ENCODE measurements at regions not wholly inside any gene's neighbourhood (a gene's known extent, or its start where the extent isn't known, plus 50 kb on each side); places are given as distances from the start of the nearest gene placed in this dataset.

DNA sequence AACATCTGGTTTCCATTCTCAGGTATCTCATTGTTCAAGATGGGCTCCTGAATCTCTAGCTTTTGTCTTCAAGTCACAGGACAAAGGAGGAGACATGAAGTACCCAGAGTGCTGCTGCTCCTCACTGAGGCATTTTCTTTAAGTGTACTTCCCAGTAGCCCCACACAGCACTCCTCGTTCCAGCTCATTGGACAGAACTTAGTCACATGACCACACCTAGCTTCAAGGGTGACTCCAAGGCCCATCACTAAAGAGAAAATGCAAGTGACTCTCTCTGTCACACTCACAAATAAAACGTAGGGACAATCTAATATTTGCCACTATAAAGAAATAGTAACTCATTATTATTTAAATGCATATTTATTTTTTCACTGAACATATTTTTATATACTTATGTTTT is 58.3 kb upstream of the NEUROD6 start:
- DNase-seq, result no peak

GRCh38 chr7:31407178-31407676 is 66.7 kb upstream of the NEUROD6 start:
- DNase-seq, result no peak

DNA sequence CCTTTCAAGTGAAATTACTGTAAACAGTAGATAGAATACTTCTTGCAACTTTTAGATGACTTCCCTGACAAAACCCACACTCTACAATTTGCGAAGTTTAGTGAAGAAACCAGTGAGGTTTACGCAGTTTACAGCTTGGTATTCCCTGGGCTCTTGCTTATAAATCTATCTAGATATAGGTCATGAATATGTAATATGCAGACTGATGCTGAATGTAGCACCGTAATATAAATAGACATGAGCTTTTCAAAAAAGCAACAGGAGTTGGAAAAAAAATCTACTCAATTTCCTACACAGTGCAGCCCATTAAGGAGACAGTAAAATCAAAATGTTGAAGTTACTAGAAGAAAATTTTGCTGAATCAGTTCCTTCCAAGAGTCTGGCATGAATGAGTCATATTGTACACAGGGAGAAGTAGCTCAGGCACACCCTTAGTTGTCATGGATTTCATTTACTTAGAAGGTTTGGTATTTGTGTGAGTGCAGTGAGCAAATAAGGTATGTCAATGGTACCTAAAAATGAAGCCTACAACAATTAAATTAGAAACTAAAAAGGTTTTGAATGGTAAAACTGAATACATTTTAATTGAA is 67.7 kb upstream of the NEUROD6 start:
- DNase-seq, result no peak

DNA sequence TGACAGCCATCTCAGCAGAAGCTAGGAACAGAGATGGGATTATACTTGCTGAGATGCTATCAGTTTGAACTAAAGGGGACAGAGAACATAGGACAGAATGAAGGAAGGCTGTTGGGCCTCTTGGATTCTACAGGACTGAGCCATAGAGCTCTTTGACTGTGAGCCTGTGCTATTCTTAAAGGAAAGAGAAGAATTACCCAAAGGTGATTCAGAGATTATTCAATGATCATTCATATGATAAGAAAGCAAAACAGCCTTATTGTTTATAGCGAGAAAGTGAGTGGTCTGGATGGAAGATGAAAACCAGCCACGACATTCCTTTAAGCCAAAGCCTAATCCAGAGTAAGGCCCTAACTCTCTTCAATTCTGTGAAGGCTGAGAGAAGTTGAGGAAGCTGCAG is 69.7 kb upstream of the NEUROD6 start:
- DNase-seq, result no peak

DNA sequence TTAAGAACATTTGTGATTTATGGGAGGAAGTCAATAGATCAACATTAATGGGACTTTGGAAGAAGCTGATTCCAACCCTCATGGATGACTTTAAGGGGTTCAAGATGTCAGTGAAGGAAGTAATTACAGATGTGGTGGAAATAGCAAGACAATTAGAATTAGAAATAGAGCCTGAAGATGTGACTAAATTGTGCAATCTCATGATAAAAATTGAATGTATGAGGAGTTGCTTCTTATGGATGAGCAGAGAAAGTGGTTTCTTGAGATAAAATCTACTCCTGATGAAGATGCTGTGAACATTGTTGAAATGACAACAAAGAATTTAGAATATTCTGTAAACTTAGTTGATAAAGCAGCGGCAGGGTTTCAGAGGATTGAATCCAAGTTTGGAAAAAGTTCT is 70.9 kb upstream of the NEUROD6 start:
- no peak for DNase-seq

DNA sequence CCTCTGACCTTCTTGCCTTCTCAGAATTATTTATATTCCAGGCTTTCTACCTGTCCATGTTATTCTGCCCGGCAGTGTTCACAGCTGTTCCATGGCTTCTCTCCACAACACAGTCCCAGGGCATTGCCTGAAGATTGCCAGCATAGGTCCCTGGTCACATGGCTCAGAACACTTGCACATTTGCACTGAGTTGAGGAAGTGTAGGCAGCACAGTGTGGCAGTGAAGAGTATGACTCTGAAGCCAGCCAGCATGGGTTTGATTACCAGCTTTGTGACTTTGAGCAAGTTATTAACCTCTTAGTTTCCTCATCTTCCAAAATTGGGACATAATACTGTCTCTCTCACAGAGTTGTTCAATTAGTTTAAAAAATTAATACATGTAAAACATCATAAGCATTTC is 73.2 kb upstream of the NEUROD6 start:
- DNase-seq, result no peak

- no peak for DNase-seq
Observed at GRCh38 chr7:31416381-31416870, 75.9 kb upstream of the NEUROD6 start.

- no peak for DNase-seq
Observed at GRCh38 chr7:31418928-31419327, 78.4 kb upstream of the NEUROD6 start.

DNA sequence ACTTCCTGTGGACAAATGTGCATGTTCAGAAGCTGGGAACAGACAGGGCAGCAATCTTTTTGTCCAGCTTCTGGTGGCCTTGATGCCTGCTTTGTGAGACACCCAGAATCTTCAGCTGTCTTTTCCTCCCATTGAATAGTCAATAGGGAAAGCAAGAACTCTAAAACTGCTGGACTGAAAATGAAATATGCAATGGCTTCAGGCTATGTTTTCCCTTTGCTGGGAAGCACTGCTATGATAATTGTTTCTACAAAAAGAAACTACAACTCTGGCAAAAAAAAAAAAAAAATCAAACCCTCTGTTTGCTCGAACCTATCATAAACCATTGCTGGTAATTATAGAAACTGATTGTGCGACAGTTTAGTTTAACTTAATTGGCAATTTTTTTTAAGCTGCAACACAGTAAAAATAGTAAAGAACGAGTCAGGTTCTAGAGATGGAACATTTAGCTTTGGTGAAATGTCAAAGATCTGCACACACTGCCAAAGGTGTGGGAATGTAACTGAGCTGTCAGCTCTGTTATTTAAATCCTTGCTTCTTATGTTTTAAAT is 79.1 kb upstream of the NEUROD6 start:
- no peak for DNase-seq

DNA sequence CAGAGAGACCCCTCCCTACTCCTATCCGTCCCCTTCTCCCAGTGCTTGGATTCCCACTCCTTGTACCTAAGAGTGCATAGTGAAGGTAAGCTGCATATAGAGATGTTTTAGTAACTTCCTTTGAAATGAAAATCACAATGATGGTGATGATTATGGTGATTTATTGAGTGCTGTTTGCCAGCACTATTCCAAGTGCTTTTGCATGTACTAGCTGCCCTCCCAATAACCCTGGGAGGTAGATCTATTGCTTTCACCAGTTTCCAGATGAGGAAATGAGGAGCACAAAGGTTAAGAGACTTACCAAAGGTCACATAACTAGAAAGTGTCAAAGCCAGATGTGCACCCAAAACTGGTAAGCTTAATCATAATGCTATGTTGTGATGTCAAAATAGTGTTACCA is 80.4 kb upstream of the NEUROD6 start:
- DNase-seq, result no peak

DNA sequence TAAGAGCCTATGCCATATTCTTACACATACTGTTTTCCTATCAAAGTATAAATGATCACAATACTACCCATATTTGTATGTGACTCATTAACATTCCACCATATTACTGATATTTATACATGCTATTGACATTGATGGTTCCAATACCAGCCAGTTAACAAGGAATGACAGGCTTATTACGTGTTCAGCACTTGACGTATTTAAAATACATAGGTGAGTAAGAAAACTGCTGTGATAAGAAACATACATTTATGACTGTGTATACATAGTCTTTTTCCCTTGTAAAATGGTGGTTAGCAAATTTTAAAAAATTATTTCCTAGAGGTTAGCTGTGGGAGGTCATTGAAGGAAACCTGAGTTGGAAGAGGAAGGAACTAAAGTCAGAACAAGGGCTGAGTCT is 81.1 kb upstream of the NEUROD6 start:
- DNase-seq, result no peak

DNA sequence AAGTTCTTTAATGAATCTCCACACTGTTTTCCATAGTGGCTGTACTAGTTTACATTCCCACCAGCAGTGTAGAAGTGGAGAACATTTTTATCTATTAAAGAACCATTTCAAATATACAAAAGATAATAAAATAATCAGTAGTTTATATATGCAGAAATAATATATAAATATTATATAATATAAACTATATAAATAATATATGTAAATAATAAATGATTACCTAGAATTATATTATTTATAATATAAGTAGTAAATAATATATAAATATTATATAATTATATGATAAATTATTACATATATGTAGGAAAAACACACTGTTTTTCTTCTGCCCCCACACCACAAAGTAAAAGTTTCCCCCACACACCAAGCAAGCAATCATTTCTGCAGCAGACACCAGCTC is 83.5 kb upstream of the NEUROD6 start:
- no peak for DNase-seq

GRCh38 chr7:31432176-31432575 is 81.7 kb upstream of the ITPRID1 start:
- no peak for DNase-seq

DNA sequence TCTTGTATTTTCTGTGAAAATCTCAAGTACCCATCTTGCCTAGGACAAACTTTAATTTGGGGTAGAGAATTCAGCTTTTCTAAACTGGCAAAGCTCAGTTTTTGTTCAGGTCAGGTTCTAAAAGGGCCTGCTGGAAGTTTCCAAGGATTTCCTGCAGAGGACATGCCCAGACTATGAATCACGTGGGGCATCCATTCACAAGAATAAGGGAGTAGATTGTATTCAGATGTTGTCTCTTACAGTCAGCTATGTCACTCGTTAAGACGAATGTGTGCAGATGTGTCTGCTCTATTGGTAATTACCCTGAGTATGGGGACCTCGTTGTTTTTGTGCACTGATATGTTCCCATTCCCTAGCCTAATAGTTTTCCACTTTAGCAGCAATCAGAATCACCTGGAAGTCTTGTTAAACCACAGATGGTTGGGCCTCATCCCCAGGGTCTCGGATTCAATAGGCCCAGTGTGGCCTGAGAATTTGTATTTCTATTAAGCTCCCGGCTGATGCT is 81.0 kb upstream of the ITPRID1 start:
- DNase-seq, result no peak

GRCh38 chr7:31437250-31437865 is 76.5 kb upstream of the ITPRID1 start:
- DNase-seq, result no peak

DNA sequence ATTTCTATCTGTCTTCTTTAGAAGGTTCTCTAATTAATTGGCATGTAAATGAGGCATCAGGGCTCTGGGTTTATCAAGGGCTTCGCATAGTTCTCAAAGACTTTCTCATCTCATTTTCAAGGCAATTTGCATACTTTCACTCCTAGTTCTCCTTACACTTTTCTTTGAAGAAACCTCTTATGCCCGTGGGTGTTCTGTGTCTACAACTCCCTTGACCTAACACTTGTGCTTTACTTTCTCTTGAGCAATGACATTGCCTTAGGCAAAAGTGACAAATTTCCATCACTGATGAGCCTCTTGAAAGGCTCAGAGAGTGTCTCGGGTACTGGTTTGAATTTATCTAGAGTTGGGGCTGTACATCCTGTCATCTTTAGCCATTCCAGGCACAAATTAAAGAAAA is 74.7 kb upstream of the ITPRID1 start:
- no peak for DNase-seq

DNA sequence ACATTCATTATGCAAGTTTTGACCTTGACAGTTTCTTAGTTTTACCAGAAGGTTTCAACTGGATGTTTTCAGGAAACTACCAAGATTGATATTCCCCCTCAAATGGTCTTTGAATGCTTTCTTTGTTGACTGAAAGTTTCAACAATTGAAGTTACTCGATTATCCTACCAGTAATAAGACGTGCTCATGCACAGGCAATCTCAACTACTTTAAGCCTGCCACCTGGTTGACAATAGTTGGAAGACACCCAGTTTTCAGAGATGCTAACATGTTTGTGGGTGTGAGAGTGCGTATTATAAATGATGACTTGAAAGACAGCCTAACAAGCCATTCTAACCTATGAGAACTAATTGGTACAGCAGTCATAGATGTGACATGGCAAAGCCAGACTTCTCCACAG is 73.4 kb upstream of the ITPRID1 start:
- no peak for DNase-seq

- no peak for DNase-seq
Observed at GRCh38 chr7:31442626-31443025, 71.3 kb upstream of the ITPRID1 start.

DNA sequence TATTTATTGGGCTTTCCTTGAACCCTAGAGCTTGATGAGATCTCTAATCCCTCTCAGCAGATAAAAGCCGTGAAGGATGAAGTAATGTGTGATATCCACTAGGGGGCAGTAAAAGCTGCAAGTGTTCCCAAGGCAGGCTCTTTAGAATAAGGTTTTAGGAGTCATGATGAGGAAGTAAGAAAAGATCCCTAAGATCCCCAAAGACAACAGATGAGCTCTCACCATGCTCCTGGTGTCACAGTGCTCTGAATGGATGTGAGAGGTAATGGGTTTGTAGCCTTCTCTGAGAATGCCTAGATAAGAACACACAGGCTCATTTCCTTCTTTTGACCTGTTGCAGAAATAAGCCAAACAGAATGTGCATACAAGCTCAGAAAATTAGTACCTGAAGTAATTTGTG is 70.4 kb upstream of the ITPRID1 start:
- peak; percentile 12 for DNase-seq

GRCh38 chr7:31444196-31444595 is 69.7 kb upstream of the ITPRID1 start:
- no peak for DNase-seq

- DNase-seq, result no peak
Observed at GRCh38 chr7:31445686-31446355, 68.1 kb upstream of the ITPRID1 start.

GRCh38 chr7:31448649-31449048 is 65.2 kb upstream of the ITPRID1 start:
- no peak for DNase-seq

DNA sequence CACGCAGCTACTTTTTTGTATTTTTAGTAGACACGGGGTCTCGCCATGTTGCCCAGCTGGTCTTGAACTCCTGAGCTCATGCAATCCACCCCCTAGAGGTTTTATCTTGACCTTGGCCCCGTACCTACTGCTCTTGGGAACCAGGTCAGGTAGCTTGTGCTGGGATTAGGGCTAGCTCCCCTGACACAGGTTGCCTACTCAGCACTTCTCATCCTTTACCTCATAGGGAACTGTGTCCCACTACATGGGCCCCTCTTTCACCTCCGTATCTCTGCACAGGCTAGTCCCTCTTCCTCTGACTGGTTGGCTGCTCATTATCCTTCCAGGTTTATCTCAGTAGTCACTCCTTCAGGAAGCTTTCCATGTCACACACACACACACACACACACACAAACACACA is 58.0 kb upstream of the ITPRID1 start:
- no peak for DNase-seq

All from CD4-positive, alpha-beta T cell treated with Interleukin-17A for 1 hour (primary cell).